Osteocyte (in vitro differentiated cells): ENCODE measurements at regions not wholly inside any gene's neighbourhood (a gene's known extent, or its start where the extent isn't known, plus 50 kb on each side); places are given as distances from the start of the nearest gene placed in this dataset.
"Not testable (repeated sequence)": the region's sequence is repeated elsewhere in the genome, so short reads cannot be mapped to it uniquely, and the experiment has no call there.

ENCODE experiments used
- DNase-seq: peaks from one replicate; pipeline ENCODE4 v3.0.0; 2021; ENCODE audit warnings: mixed read lengths; ENCODE audit not compliant: unreplicated experiment; ENCODE audit errors: extremely low spot score
- H3K27ac Mint-ChIP-seq: one replicate; pipeline ENCODE4 v1.8.0; 2021; ENCODE audit warnings: mild to moderate bottlenecking, mixed read lengths; ENCODE audit not compliant: unreplicated experiment
- H3K27me3 Mint-ChIP-seq: one replicate; pipeline ENCODE4 v1.8.0; 2021; ENCODE audit warnings: mixed read lengths; ENCODE audit not compliant: unreplicated experiment
- H3K36me3 Mint-ChIP-seq: one replicate; pipeline ENCODE4 v1.8.0; 2021; ENCODE audit warnings: mixed read lengths; ENCODE audit not compliant: unreplicated experiment
- H3K4me1 Mint-ChIP-seq: one replicate; pipeline ENCODE4 v1.8.0; 2021; ENCODE audit warnings: mixed read lengths; ENCODE audit not compliant: unreplicated experiment
- H3K4me3 Mint-ChIP-seq: one replicate; pipeline ENCODE4 v1.8.0; 2021; ENCODE audit warnings: mild to moderate bottlenecking, moderate library complexity, mixed read lengths; ENCODE audit not compliant: unreplicated experiment
- H3K9me3 Mint-ChIP-seq: one replicate; pipeline ENCODE4 v1.8.0; 2021; ENCODE audit warnings: mixed read lengths; ENCODE audit not compliant: unreplicated experiment
- CTCF ChIP-seq: fragments of 200-600 bp; sonication (generic); IDR thresholded peaks from 2 replicates; pipeline ENCODE4 v1.5.0; 2021; ENCODE audit warnings: antibody characterized with exemption, mild to moderate bottlenecking, moderate library complexity

GRCh38 chr6:167670938-167671338 lies 155.8 kb upstream of the AFDN start:
- no peak overlapping the region for H3K4me3 Mint-ChIP-seq
- DNase-seq: no peak
- peaks cover 28% of the 10 kb centered on the region for H3K27me3 Mint-ChIP-seq
- no peaks in the 10 kb centered on the region for H3K36me3 Mint-ChIP-seq
- peaks cover 4% of the 10 kb centered on the region for H3K9me3 Mint-ChIP-seq
- no peak overlapping the region for H3K27ac Mint-ChIP-seq
- H3K4me1 Mint-ChIP-seq: peaks cover 2% of the 10 kb centered on the region
- no peak for TF ChIP-seq CTCF

- H3K36me3 Mint-ChIP-seq, H3K9me3 Mint-ChIP-seq, H3K27ac Mint-ChIP-seq, H3K4me1 Mint-ChIP-seq, DNase-seq, H3K4me3 Mint-ChIP-seq: not testable (repeated sequence)
- peaks cover 28% of the 10 kb centered on the region for H3K27me3 Mint-ChIP-seq
Measured at GRCh38 chr6:167671379-167671976, 155.2 kb upstream of the AFDN start.

GRCh38 chr6:167671977-167672687 lies 154.6 kb upstream of the AFDN start:
- H3K9me3 Mint-ChIP-seq: peaks cover 4% of the 10 kb centered on the region
- peaks cover 28% of the 10 kb centered on the region for H3K27me3 Mint-ChIP-seq
- TF ChIP-seq CTCF: no peak
- H3K4me1 Mint-ChIP-seq: peaks cover 7% of the 10 kb centered on the region
- no peak for DNase-seq
- H3K27ac Mint-ChIP-seq: no peak overlapping the region
- no peaks in the 10 kb centered on the region for H3K36me3 Mint-ChIP-seq
- H3K4me3 Mint-ChIP-seq: no peak overlapping the region

GRCh38 chr6:167672738-167673137 lies 154.0 kb upstream of the AFDN start:
- Mint-ChIP-seq H3K27ac (no peak overlapping the region), H3K4me1 (peaks cover 9% of the 10 kb centered on the region), H3K9me3 (peaks cover 4% of the 10 kb centered on the region)

GRCh38 chr6:167673946-167674345 lies 152.8 kb upstream of the AFDN start:
- H3K27me3 Mint-ChIP-seq: peaks cover 42% of the 10 kb centered on the region
- H3K36me3 Mint-ChIP-seq: no peaks in the 10 kb centered on the region
- peaks cover 19% of the 10 kb centered on the region for H3K4me1 Mint-ChIP-seq
- TF ChIP-seq CTCF: no peak
- H3K27ac Mint-ChIP-seq: no peak overlapping the region
- no peak overlapping the region for H3K4me3 Mint-ChIP-seq
- H3K9me3 Mint-ChIP-seq: peaks cover 4% of the 10 kb centered on the region
- DNase-seq: no peak

More at GRCh38 chr6:167672738-167673137, 154.0 kb upstream of the AFDN start:
- no peak overlapping the region for H3K4me3 Mint-ChIP-seq
- DNase-seq: no peak
- H3K27me3 Mint-ChIP-seq: peaks cover 34% of the 10 kb centered on the region
- no peak for TF ChIP-seq CTCF
- no peaks in the 10 kb centered on the region for H3K36me3 Mint-ChIP-seq
